Uterus (tissue), 3 donors: ENCODE measurements at regions not wholly inside any gene's neighbourhood (a gene's known extent, or its start where the extent isn't known, plus 50 kb on each side); places are given as distances from the start of the nearest gene placed in this dataset.

ENCODE experiments used
- DNase-seq, 2 donors: peaks; one replicate each; pipeline ENCODE4 v3.0.0-alpha.2; 2019 to 2020
- H3K27ac ChIP-seq, 2 donors: fragments of 200-600 bp; sonication (generic); 1 replicate in 1 of 2; 2 replicates in 1 of 2; pipeline ENCODE4 v1.5.1; 2016 to 2018
- H3K27me3 ChIP-seq, 2 donors: fragments of 200-600 bp; sonication (generic); one replicate each; pipeline ENCODE4 v1.5.1; 2018 to 2019; ENCODE audit warnings: control low read depth in 1 of 2
- H3K36me3 ChIP-seq, 2 donors: fragments of 200-600 bp; sonication (generic); one replicate each; pipeline ENCODE4 v1.5.1; 2019; ENCODE audit warnings: control low read depth in 1 of 2
- H3K4me1 ChIP-seq, 2 donors: fragments of 200-600 bp; sonication (generic); one replicate each; pipeline ENCODE4 v1.5.1; 2018 to 2019; ENCODE audit warnings: control low read depth in 1 of 2
- H3K4me3 ChIP-seq, 2 donors: fragments of 200-600 bp; sonication (generic); 1 replicate in 1 of 2; 2 replicates in 1 of 2; pipeline ENCODE4 v1.5.1; 2018 to 2019; ENCODE audit warnings: mild to moderate bottlenecking in 1 of 2
- H3K9me3 ChIP-seq, 2 donors: fragments of 200-600 bp; sonication (generic); one replicate each; pipeline ENCODE4 v1.5.1; 2019; ENCODE audit warnings: control low read depth in 1 of 2
- POLR2A ChIP-seq, 2 donors: fragments of 450-650 bp; IDR thresholded peaks; one replicate each; pipeline ENCODE4 v1.6.1; 2016; ENCODE audit warnings: antibody characterized with exemption in 2 of 2, mild to moderate bottlenecking in 1 of 2, moderate library complexity in 1 of 2
- intact Hi-C: fragments of 100-400 bp; cut with DNase I; formaldehyde crosslinking; loops from one replicate; pipeline ENCODE4 v1.15.1; 2023; ENCODE audit warnings: low total_unique reads
- TF ChIP-seq, protein P1 (sequence below), 4 experiments: fragments of 200-600 bp in 2 of 4; fragments of 450-650 bp in 2 of 4; sonication (generic) in 2 of 4; IDR thresholded peaks; one replicate each; pipeline ENCODE4 v1.5.1; 2016 to 2019; ENCODE audit warnings: antibody characterized with exemption in 4 of 4, mild to moderate bottlenecking in 2 of 4, moderate library complexity in 1 of 4
- donor health status: DM: yes; HTN: yes; CAD: no.

DNA sequence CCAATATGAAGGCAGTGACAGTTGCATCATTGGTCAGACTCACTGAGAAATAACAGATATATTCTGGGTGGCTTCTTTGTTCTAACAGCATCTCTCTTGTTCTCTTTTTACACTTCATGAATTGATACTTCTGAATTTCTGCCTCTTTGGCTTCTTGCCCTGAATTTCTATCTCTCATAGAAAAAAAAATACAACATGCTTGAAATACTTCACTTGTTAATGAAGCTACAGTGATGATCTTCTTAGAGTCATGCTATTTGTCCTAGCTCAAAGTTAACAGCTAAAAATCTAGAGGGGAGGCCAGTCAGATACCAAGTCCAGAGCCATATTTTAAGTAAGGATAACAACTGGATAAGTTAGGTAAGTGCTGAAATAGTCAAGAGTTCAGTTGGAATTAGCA is 597.2 kb upstream of the AGTR1 start:
- intact Hi-C loops: no loop called here
- no peaks in the 10 kb centered on the region for H3K4me1 ChIP-seq

GRCh38 chr3:148101061-148101460 is 596.6 kb upstream of the AGTR1 start:
- intact Hi-C loops: no loop called here
- Histone ChIP-seq H3K36me3 (no peaks in the 10 kb centered on the region), H3K27ac (no peak overlapping the region), H3K27me3 (no peaks in the 10 kb centered on the region), H3K9me3 (no peaks in the 10 kb centered on the region), H3K4me1 (no peaks in the 10 kb centered on the region), H3K4me3 (no peak overlapping the region)
- TF ChIP-seq, protein P1, sequence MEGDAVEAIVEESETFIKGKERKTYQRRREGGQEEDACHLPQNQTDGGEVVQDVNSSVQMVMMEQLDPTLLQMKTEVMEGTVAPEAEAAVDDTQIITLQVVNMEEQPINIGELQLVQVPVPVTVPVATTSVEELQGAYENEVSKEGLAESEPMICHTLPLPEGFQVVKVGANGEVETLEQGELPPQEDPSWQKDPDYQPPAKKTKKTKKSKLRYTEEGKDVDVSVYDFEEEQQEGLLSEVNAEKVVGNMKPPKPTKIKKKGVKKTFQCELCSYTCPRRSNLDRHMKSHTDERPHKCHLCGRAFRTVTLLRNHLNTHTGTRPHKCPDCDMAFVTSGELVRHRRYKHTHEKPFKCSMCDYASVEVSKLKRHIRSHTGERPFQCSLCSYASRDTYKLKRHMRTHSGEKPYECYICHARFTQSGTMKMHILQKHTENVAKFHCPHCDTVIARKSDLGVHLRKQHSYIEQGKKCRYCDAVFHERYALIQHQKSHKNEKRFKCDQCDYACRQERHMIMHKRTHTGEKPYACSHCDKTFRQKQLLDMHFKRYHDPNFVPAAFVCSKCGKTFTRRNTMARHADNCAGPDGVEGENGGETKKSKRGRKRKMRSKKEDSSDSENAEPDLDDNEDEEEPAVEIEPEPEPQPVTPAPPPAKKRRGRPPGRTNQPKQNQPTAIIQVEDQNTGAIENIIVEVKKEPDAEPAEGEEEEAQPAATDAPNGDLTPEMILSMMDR (IDR thresholded peaks at IDR 0.05): no peak
- no peak for TF ChIP-seq POLR2A (IDR thresholded peaks at IDR 0.05)
- no peak for DNase-seq

More for the DNA sequence above, 597.2 kb upstream of the AGTR1 start:
- Histone ChIP-seq H3K36me3 (peaks cover 0 to 3% of the 10 kb centered on the region in 2 donors), H3K4me3 (no peak overlapping the region), H3K27me3 (no peaks in the 10 kb centered on the region), H3K9me3 (no peaks in the 10 kb centered on the region), H3K27ac (no peak overlapping the region)
- no peak for TF ChIP-seq POLR2A (IDR thresholded peaks at IDR 0.05)
- TF ChIP-seq, protein P1 (IDR thresholded peaks at IDR 0.05): no peak
- no peak for DNase-seq

GRCh38 chr3:148102156-148102555 is 595.5 kb upstream of the AGTR1 start:
- no peak overlapping the region for H3K27ac ChIP-seq
- no peaks in the 10 kb centered on the region for H3K36me3 ChIP-seq
- H3K4me1 ChIP-seq: no peaks in the 10 kb centered on the region
- no peaks in the 10 kb centered on the region for H3K9me3 ChIP-seq
- intact Hi-C loops: no loop called here
- DNase-seq: no peak
- H3K27me3 ChIP-seq: no peaks in the 10 kb centered on the region
- H3K4me3 ChIP-seq: no peak overlapping the region
- TF ChIP-seq, protein P1 (IDR thresholded peaks at IDR 0.05): no peak
- TF ChIP-seq POLR2A (IDR thresholded peaks at IDR 0.05): no peak

- intact Hi-C loops: no loop called here
- TF ChIP-seq, protein P1 (IDR thresholded peaks at IDR 0.05): no peak
- no peak for TF ChIP-seq POLR2A (IDR thresholded peaks at IDR 0.05)
- DNase-seq: no peak
- no peaks in the 10 kb centered on the region for H3K27me3 ChIP-seq
- no peak overlapping the region for H3K27ac ChIP-seq
- no peaks in the 10 kb centered on the region for H3K4me1 ChIP-seq
- no peaks in the 10 kb centered on the region for H3K36me3 ChIP-seq
- H3K4me3 ChIP-seq: no peak overlapping the region
- no peaks in the 10 kb centered on the region for H3K9me3 ChIP-seq
These were observed 591.6 kb upstream of the AGTR1 start for GRCh38 chr3:148106062-148106461.

GRCh38 chr3:148126956-148127355 is 570.7 kb upstream of the AGTR1 start:
- Histone ChIP-seq H3K36me3 (no peaks in the 10 kb centered on the region), H3K27ac (no peak overlapping the region)
- intact Hi-C loops: no loop called here

More at GRCh38 chr3:148126956-148127355, 570.7 kb upstream of the AGTR1 start:
- Histone ChIP-seq H3K9me3 (no peaks in the 10 kb centered on the region), H3K4me1 (no peaks in the 10 kb centered on the region), H3K4me3 (no peak overlapping the region), H3K27me3 (no peaks in the 10 kb centered on the region)
- no peak for TF ChIP-seq POLR2A (IDR thresholded peaks at IDR 0.05)
- TF ChIP-seq, protein P1 (IDR thresholded peaks at IDR 0.05): no peak
- DNase-seq: no peak
